ENCODE measurements at regions not wholly inside any gene's neighbourhood (a gene's known extent, or its start where the extent isn't known, plus 50 kb on each side); places are given as distances from the start of the nearest gene placed in this dataset.

- TF ChIP-seq TOE1 (IDR thresholded peaks at IDR 0.05; ENCODE audit: borderline replicate concordance) (peak; percentile 79; the same call in 1 of the 2 replicates), TOE1 (CRISPR knock-in tag; IDR thresholded peaks at IDR 0.05; ENCODE audit: borderline replicate concordance, low read depth) (no peak), RAD51 (IDR thresholded peaks at IDR 0.05; ENCODE audit: borderline replicate concordance, low read depth) (peak; percentile 73), ZNF766 (CRISPR knock-in tag; conservative IDR thresholded peaks at IDR 0.05) (no peak), USF1 (CRISPR knock-in tag; IDR thresholded peaks at IDR 0.05) (peak; percentile 66; the same call in 1 of the 2 replicates), GABPA (tag; conservative IDR thresholded peaks at IDR 0.05; ENCODE audit: low read depth) (no peak), RBM25 (IDR thresholded peaks at IDR 0.05; ENCODE audit: low read depth, low read length, severe bottlenecking) (peak; percentile 8)
Observed at GRCh38 chr6:149252622-149253021, 64.9 kb upstream of the TAB2 start (continued).

GRCh38 chr6:149254253-149254652, 63.3 kb upstream of the TAB2 start:
- Histone ChIP-seq H3K9me1 (ENCODE audit: control insufficient read depth, insufficient read depth, low read length) (no peaks in the 10 kb centered on the region), H4K20me1 (replicated peaks; ENCODE audit: control insufficient read depth, insufficient read depth, low read length) (no peaks in the 10 kb centered on the region), H3K27me3 (ENCODE audit: control insufficient read depth in 2 of 2, insufficient read depth in 2 of 2, low read length in 2 of 2) (peaks cover 10 to 14% of the 10 kb centered on the region in 2 experiments; a peak in 4 of 5 replicates), H3K27ac (ENCODE audit: extremely low read depth, low read depth, low read length) (no peak overlapping the region), H3K36me3 (ENCODE audit: control insufficient read depth, insufficient read depth, low read length) (no peaks in the 10 kb centered on the region), H3K4me1 (replicated peaks in 1 of 2; ENCODE audit: control insufficient read depth in 2 of 2, insufficient read depth in 2 of 2, low read length in 2 of 2) (no peaks in the 10 kb centered on the region; a peak in 1 of 5 replicates), H2AFZ (ENCODE audit: low read depth, low read length) (no peak overlapping the region), H3K79me2 (ENCODE audit: control insufficient read depth, insufficient read depth, low read length) (no peaks in the 10 kb centered on the region), H3K9me3 (replicated peaks; ENCODE audit: control insufficient read depth, insufficient read depth, low read depth, low read length) (no peaks in the 10 kb centered on the region), H3K9ac (ENCODE audit: insufficient read depth in 1 of 2, low read depth in 2 of 2, low read length in 2 of 2) (no peak overlapping the region), H3K4me2 (ENCODE audit: insufficient read depth, low read length) (no peak overlapping the region), H3K4me3 (no peak overlapping the region)
- WGBS (ENCODE audit: insufficient coverage, low coverage, missing lambda C conversion rate): 26% methylated on average over 2 of the region's 2 CpGs
- ChIA-PET CTCF (ENCODE audit: low intra/inter-chr PET ratio) (no interaction called here), POLR2A (no interaction called here)
- DNase-seq (ENCODE audit: extremely low read depth in 1 of 4, low spot score in 3 of 4) (no peak), FAIRE-seq (no peak), ATAC-seq (no peak; the same call in 1 of the 3 replicates)
- TF ChIP-seq BRD4 (IDR thresholded peaks at IDR 0.05) (no peak), PKNOX1 (IDR thresholded peaks at IDR 0.05) (peak; percentile 85), PBX2 (CRISPR knock-in tag; IDR thresholded peaks at IDR 0.05; ENCODE audit: low read depth) (no peak), PBX2 (tag; conservative IDR thresholded peaks at IDR 0.05; ENCODE audit: low read depth) (0 out of 2 replicates have a peak, but pooled peaks have one; percentile 15), MEIS2 (IDR thresholded peaks at IDR 0.05; ENCODE audit: partially characterized antibody) (peak; percentile 9), HES1 (IDR thresholded peaks at IDR 0.05; ENCODE audit: low read depth) (no peak), ZFP36 (IDR thresholded peaks at IDR 0.05; ENCODE audit: low read depth, low read length, partially characterized antibody) (peak; percentile 26), SMARCB1 (IDR thresholded peaks at IDR 0.05; ENCODE audit: insufficient read length, low read depth) (no peak)
- intact Hi-C loops (cut with micrococcal nuclease) (no loop called here), in situ Hi-C loops (cut with MboI) (no loop called here)
- BruUV-seq (replicated peaks): no TSS peak
